Keratinocyte (primary cell): ENCODE measurements at regions not wholly inside any gene's neighbourhood (a gene's known extent, or its start where the extent isn't known, plus 50 kb on each side); places are given as distances from the start of the nearest gene placed in this dataset.
"Not testable (repeated sequence)": the region's sequence is repeated elsewhere in the genome, so short reads cannot be mapped to it uniquely, and the experiment has no call there.

Experiments used
- DNase-seq: peaks from one replicate; pipeline ENCODE4 v3.0.0-alpha.2; 2011; ENCODE audit warnings: low read depth, missing footprints, low spot score
- FAIRE-seq: peaks from 2 replicates; lab custom pipeline; 2011; peaks lifted over from hg19 to GRCh38; lab: Jason Lieb, UNC
- H2AFZ ChIP-seq: 2 replicates; pipeline ENCODE4 v1.6.0; 2012; ENCODE audit warnings: low read length, control low read depth, inconsistent platforms; ENCODE audit not compliant: control insufficient read depth
- H3K27ac ChIP-seq: 2 replicates; pipeline ENCODE4 v1.5.1; 2011; ENCODE audit warnings: low read length; ENCODE audit not compliant: control insufficient read depth, insufficient read depth
- H3K27me3 ChIP-seq: 3 replicates; pipeline ENCODE4 v1.6.0; 2011; ENCODE audit warnings: low read length; ENCODE audit not compliant: control insufficient read depth, insufficient read depth; ENCODE audit errors: extremely low read depth
- H3K36me3 ChIP-seq, 2 experiments: 2 replicates in 1 of 2; 3 replicates in 1 of 2; pipeline ENCODE4 v1.5.1; 2011; ENCODE audit warnings: low read length in 2 of 2, mild to moderate bottlenecking in 1 of 2; ENCODE audit not compliant: control insufficient read depth in 2 of 2, insufficient read depth in 2 of 2; ENCODE audit errors: extremely low read depth in 1 of 2
- H3K4me1 ChIP-seq: 3 replicates; pipeline ENCODE4 v1.5.1; 2011; ENCODE audit warnings: low read length; ENCODE audit not compliant: control insufficient read depth, insufficient read depth; ENCODE audit errors: extremely low read depth
- H3K4me2 ChIP-seq: 3 replicates; pipeline ENCODE4 v1.6.0; 2011; ENCODE audit warnings: low read depth, low read length; ENCODE audit not compliant: control insufficient read depth, insufficient read depth; ENCODE audit errors: extremely low read depth
- H3K4me3 ChIP-seq, 3 experiments: fragments of 200-600 bp in 1 of 3; sonication (generic) in 1 of 3; 2 replicates in 2 of 3; 3 replicates in 1 of 3; pipeline ENCODE4 v1.5.1; 2011 to 2016; ENCODE audit warnings: low read length in 3 of 3, mild to moderate bottlenecking in 3 of 3, control low read depth in 2 of 3, inconsistent platforms in 1 of 3, low read depth in 1 of 3, mixed read lengths in 1 of 3, mixed run types in 1 of 3, moderate library complexity in 1 of 3; ENCODE audit not compliant: control insufficient read depth in 2 of 3, insufficient read depth in 2 of 3; ENCODE audit errors: extremely low read depth in 1 of 3
- H3K79me2 ChIP-seq: 2 replicates; pipeline ENCODE4 v1.6.0; 2012; ENCODE audit warnings: low read length; ENCODE audit not compliant: control insufficient read depth, insufficient read depth
- H3K9ac ChIP-seq: 3 replicates; pipeline ENCODE4 v1.6.0; 2011; ENCODE audit warnings: low read length; ENCODE audit not compliant: control insufficient read depth, insufficient read depth; ENCODE audit errors: extremely low read depth
- H3K9me1 ChIP-seq: 3 replicates; pipeline ENCODE4 v1.6.0; 2011; ENCODE audit warnings: low read length; ENCODE audit not compliant: control insufficient read depth, insufficient read depth; ENCODE audit errors: extremely low read depth
- H3K9me3 ChIP-seq: 2 replicates; pipeline ENCODE4 v1.5.1; 2012; ENCODE audit warnings: low read depth, low read length; ENCODE audit not compliant: control insufficient read depth
- H4K20me1 ChIP-seq: 3 replicates; pipeline ENCODE4 v1.6.0; 2011; ENCODE audit warnings: low read length; ENCODE audit not compliant: control insufficient read depth, insufficient read depth; ENCODE audit errors: extremely low read depth
- CTCF ChIP-seq, 3 experiments: IDR thresholded peaks in 1 of 3; conservative IDR thresholded peaks in 1 of 3; optimal IDR thresholded peaks in 1 of 3; 2 replicates in 2 of 3; 3 replicates in 1 of 3; pipeline versions ENCODE3 to v1.5.1; 2011; ENCODE audit warnings: low read length in 3 of 3, mild to moderate bottlenecking in 3 of 3, moderate library complexity in 2 of 3, control low read depth in 1 of 3, inconsistent platforms in 1 of 3; ENCODE audit not compliant: insufficient read depth in 2 of 3; ENCODE audit errors: extremely low read depth in 1 of 3
- EZH2 ChIP-seq: IDR thresholded peaks from one replicate; pipeline ENCODE4 v1.6.1; 2012; ENCODE audit warnings: inconsistent platforms, mild to moderate bottlenecking, low read length, moderate library complexity
- dilution Hi-C: fragments of 300-500 bp; cut with MboI; formaldehyde crosslinking; loops from one replicate; pipeline ENCODE4 v1.7.0; 2020; ENCODE audit warnings: low sequenced_read_pairs; ENCODE audit not compliant: extremely low pct_ligation_motif_present

- H3K27ac ChIP-seq = no peak overlapping the region
- FAIRE-seq (no peak), DNase-seq (no peak)
- H2AFZ ChIP-seq = no peak overlapping the region
- no peaks in the 10 kb centered on the region for H3K36me3 ChIP-seq
- H3K79me2 ChIP-seq = no peaks in the 10 kb centered on the region
- H3K4me1 ChIP-seq = peaks cover 3% of the 10 kb centered on the region
- H4K20me1 ChIP-seq = no peaks in the 10 kb centered on the region
- H3K4me3 ChIP-seq = no peak overlapping the region
- H3K4me2 ChIP-seq = no peak overlapping the region
- H3K9ac ChIP-seq = no peak overlapping the region
- no peaks in the 10 kb centered on the region for H3K27me3 ChIP-seq
- TF ChIP-seq EZH2 (no peak), CTCF (optimal IDR thresholded peaks at IDR 0.05 in 1 of 3, IDR thresholded peaks at IDR 0.05 in 1 of 3, conservative IDR thresholded peaks at IDR 0.05 in 1 of 3; ENCODE audit: extremely low read depth in 1 of 3, insufficient read depth in 2 of 3, low read length in 3 of 3) (no peak)
- no peaks in the 10 kb centered on the region for H3K9me3 ChIP-seq
- H3K9me1 ChIP-seq = no peaks in the 10 kb centered on the region
- dilution Hi-C loops = no loop called here
Measured at GRCh38 chr2:56589835-56590234, 406.0 kb downstream of the CCDC85A start.

- DNase-seq = no peak
- no peaks in the 10 kb centered on the region for H3K9me3 ChIP-seq
- H3K9ac ChIP-seq = no peak overlapping the region
- no peak overlapping the region for H2AFZ ChIP-seq
- H3K4me2 ChIP-seq = no peak overlapping the region
- TF ChIP-seq CTCF (optimal IDR thresholded peaks at IDR 0.05 in 1 of 3, IDR thresholded peaks at IDR 0.05 in 1 of 3, conservative IDR thresholded peaks at IDR 0.05 in 1 of 3; ENCODE audit: extremely low read depth in 1 of 3, insufficient read depth in 2 of 3, low read length in 3 of 3) = no peak
- TF ChIP-seq EZH2 = no peak
- H3K27ac ChIP-seq = no peak overlapping the region
- no peaks in the 10 kb centered on the region for H4K20me1 ChIP-seq
- H3K4me3 ChIP-seq = no peak overlapping the region
- H3K79me2 ChIP-seq = no peaks in the 10 kb centered on the region
- peaks cover 3% of the 10 kb centered on the region for H3K4me1 ChIP-seq
- dilution Hi-C loops = no loop called here
- no peaks in the 10 kb centered on the region for H3K27me3 ChIP-seq
- H3K36me3 ChIP-seq = no peaks in the 10 kb centered on the region
- FAIRE-seq = no peak
- no peaks in the 10 kb centered on the region for H3K9me1 ChIP-seq
Measured at GRCh38 chr2:56590611-56591010, 406.8 kb downstream of the CCDC85A start.

- H3K27ac ChIP-seq, dilution Hi-C loops, H3K79me2 ChIP-seq: not testable (repeated sequence)
Measured at GRCh38 chr2:56606086-56606485, 422.3 kb downstream of the CCDC85A start.

More at GRCh38 chr2:56606086-56606485, 422.3 kb downstream of the CCDC85A start:
- not testable (repeated sequence) for H3K4me2 ChIP-seq, H4K20me1 ChIP-seq, H3K27me3 ChIP-seq, DNase-seq, H3K9me1 ChIP-seq, H2AFZ ChIP-seq, H3K9ac ChIP-seq, H3K9me3 ChIP-seq, FAIRE-seq, H3K36me3 ChIP-seq, H3K4me1 ChIP-seq, H3K4me3 ChIP-seq
